ENCODE measurements at regions not wholly inside any gene's neighbourhood (a gene's known extent, or its start where the extent isn't known, plus 50 kb on each side); places are given as distances from the start of the nearest gene placed in this dataset.
"Not testable (repeated sequence)": the region's sequence is repeated elsewhere in the genome, so short reads cannot be mapped to it uniquely, and the experiment has no call there.

GRCh38 chr10:8149991-8150390, 95.5 kb downstream of the GATA3 start:
- Histone ChIP-seq H3K4me3 (ENCODE audit: low read depth in 1 of 5, low read length in 5 of 5) (no peak overlapping the region), H3K4me1 (ENCODE audit: control insufficient read depth in 5 of 5, insufficient read depth in 5 of 5, low read length in 5 of 5) (no peaks in the 10 kb centered on the region), H3K27ac (ENCODE audit: low read depth, low read length) (no peak overlapping the region), H3K36me3 (ENCODE audit: control insufficient read depth in 5 of 5, insufficient read depth in 5 of 5, low read length in 5 of 5) (no peaks in the 10 kb centered on the region), H3K27me3 (ENCODE audit: control insufficient read depth in 5 of 5, insufficient read depth in 4 of 5, low read length in 5 of 5) (peaks cover 0 to 4% (median 0%) of the 10 kb centered on the region in 5 donors), H3K9ac (ENCODE audit: low read length in 5 of 5) (no peak overlapping the region), H3K9me3 (ENCODE audit: control insufficient read depth in 5 of 5, low read length in 5 of 5) (no peaks in the 10 kb centered on the region)

GRCh38 chr10:8150401-8150905, 96.0 kb downstream of the GATA3 start:
- no peaks in the 10 kb centered on the region for H3K9me3 ChIP-seq (ENCODE audit: control insufficient read depth in 5 of 5, low read length in 5 of 5)
- H3K36me3 ChIP-seq (ENCODE audit: control insufficient read depth in 5 of 5, insufficient read depth in 5 of 5, low read length in 5 of 5), result no peaks in the 10 kb centered on the region

GRCh38 chr10:8151086-8151485, 96.6 kb downstream of the GATA3 start:
- Histone ChIP-seq H3K27me3 (ENCODE audit: control insufficient read depth in 5 of 5, insufficient read depth in 4 of 5, low read length in 5 of 5) (no peaks in the 10 kb centered on the region), H3K9me3 (ENCODE audit: control insufficient read depth in 5 of 5, low read length in 5 of 5) (no peaks in the 10 kb centered on the region), H3K9ac (ENCODE audit: low read length in 5 of 5) (no peak overlapping the region), H3K27ac (ENCODE audit: low read depth, low read length) (no peak overlapping the region), H3K4me1 (ENCODE audit: control insufficient read depth in 5 of 5, insufficient read depth in 5 of 5, low read length in 5 of 5) (no peaks in the 10 kb centered on the region), H3K4me3 (ENCODE audit: low read depth in 1 of 5, low read length in 5 of 5) (no peak overlapping the region), H3K36me3 (ENCODE audit: control insufficient read depth in 5 of 5, insufficient read depth in 5 of 5, low read length in 5 of 5) (no peaks in the 10 kb centered on the region)

More at GRCh38 chr10:8150401-8150905, 96.0 kb downstream of the GATA3 start:
- Histone ChIP-seq H3K4me3 (ENCODE audit: low read depth in 1 of 5, low read length in 5 of 5) (no peak overlapping the region), H3K27ac (ENCODE audit: low read depth, low read length) (no peak overlapping the region), H3K4me1 (ENCODE audit: control insufficient read depth in 5 of 5, insufficient read depth in 5 of 5, low read length in 5 of 5) (no peaks in the 10 kb centered on the region), H3K9ac (ENCODE audit: low read length in 5 of 5) (no peak overlapping the region), H3K27me3 (ENCODE audit: control insufficient read depth in 5 of 5, insufficient read depth in 4 of 5, low read length in 5 of 5) (peaks cover 0 to 4% (median 0%) of the 10 kb centered on the region in 5 donors)

- Histone ChIP-seq H3K36me3 (ENCODE audit: control insufficient read depth in 5 of 5, insufficient read depth in 5 of 5, low read length in 5 of 5) (no peaks in the 10 kb centered on the region), H3K9ac (ENCODE audit: low read length in 5 of 5) (no peak overlapping the region), H3K4me1 (ENCODE audit: control insufficient read depth in 5 of 5, insufficient read depth in 5 of 5, low read length in 5 of 5) (peaks cover 0 to 9% (median 6%) of the 10 kb centered on the region in 5 donors), H3K27ac (ENCODE audit: low read depth, low read length) (no peak overlapping the region), H3K9me3 (ENCODE audit: control insufficient read depth in 5 of 5, low read length in 5 of 5) (no peaks in the 10 kb centered on the region), H3K27me3 (ENCODE audit: control insufficient read depth in 5 of 5, insufficient read depth in 4 of 5, low read length in 5 of 5) (no peaks in the 10 kb centered on the region), H3K4me3 (ENCODE audit: low read depth in 1 of 5, low read length in 5 of 5) (no peak overlapping the region)
Measured at GRCh38 chr10:8156918-8157317, 102.4 kb downstream of the GATA3 start.

- H3K36me3 ChIP-seq (ENCODE audit: control insufficient read depth in 5 of 5, insufficient read depth in 5 of 5, low read length in 5 of 5), result no peaks in the 10 kb centered on the region
- H3K9ac ChIP-seq (ENCODE audit: low read length in 5 of 5), result no peak overlapping the region
- no peaks in the 10 kb centered on the region for H3K27me3 ChIP-seq (ENCODE audit: control insufficient read depth in 5 of 5, insufficient read depth in 4 of 5, low read length in 5 of 5)
- no peak overlapping the region for H3K27ac ChIP-seq (ENCODE audit: low read depth, low read length)
- H3K4me1 ChIP-seq (ENCODE audit: control insufficient read depth in 5 of 5, insufficient read depth in 5 of 5, low read length in 5 of 5), result peaks cover 0 to 9% (median 6%) of the 10 kb centered on the region in 5 donors
- no peaks in the 10 kb centered on the region for H3K9me3 ChIP-seq (ENCODE audit: control insufficient read depth in 5 of 5, low read length in 5 of 5)
- H3K4me3 ChIP-seq (ENCODE audit: low read depth in 1 of 5, low read length in 5 of 5), result no peak overlapping the region
Measured at GRCh38 chr10:8158193-8159071, 103.9 kb downstream of the GATA3 start.

- H3K27ac ChIP-seq (ENCODE audit: low read depth, low read length), result no peak overlapping the region
- H3K27me3 ChIP-seq (ENCODE audit: control insufficient read depth in 5 of 5, insufficient read depth in 4 of 5, low read length in 5 of 5), result no peaks in the 10 kb centered on the region
- peaks cover 0 to 9% (median 6%) of the 10 kb centered on the region in 5 donors for H3K4me1 ChIP-seq (ENCODE audit: control insufficient read depth in 5 of 5, insufficient read depth in 5 of 5, low read length in 5 of 5)
- no peak overlapping the region for H3K4me3 ChIP-seq (ENCODE audit: low read depth in 1 of 5, low read length in 5 of 5)
- H3K36me3 ChIP-seq (ENCODE audit: control insufficient read depth in 5 of 5, insufficient read depth in 5 of 5, low read length in 5 of 5), result no peaks in the 10 kb centered on the region
- H3K9ac ChIP-seq (ENCODE audit: low read length in 5 of 5), result no peak overlapping the region
- peaks cover 0 to 3% (median 0%) of the 10 kb centered on the region in 5 donors for H3K9me3 ChIP-seq (ENCODE audit: control insufficient read depth in 5 of 5, low read length in 5 of 5)
Measured at GRCh38 chr10:8159341-8160165, 105.1 kb downstream of the GATA3 start.

GRCh38 chr10:8163824-8164223, 109.3 kb downstream of the GATA3 start:
- Histone ChIP-seq H3K36me3 (ENCODE audit: control insufficient read depth in 5 of 5, insufficient read depth in 5 of 5, low read length in 5 of 5) (no peaks in the 10 kb centered on the region), H3K9me3 (ENCODE audit: control insufficient read depth in 5 of 5, low read length in 5 of 5) (peaks cover 6 to 14% (median 8%) of the 10 kb centered on the region in 5 donors), H3K27ac (ENCODE audit: low read depth, low read length) (no peak overlapping the region), H3K9ac (ENCODE audit: low read length in 5 of 5) (no peak overlapping the region), H3K27me3 (ENCODE audit: control insufficient read depth in 5 of 5, insufficient read depth in 4 of 5, low read length in 5 of 5) (no peaks in the 10 kb centered on the region), H3K4me1 (ENCODE audit: control insufficient read depth in 5 of 5, insufficient read depth in 5 of 5, low read length in 5 of 5) (peaks cover 0 to under 1% (median 0%) of the 10 kb centered on the region in 5 donors), H3K4me3 (ENCODE audit: low read depth in 1 of 5, low read length in 5 of 5) (no peak overlapping the region)

GRCh38 chr10:8164640-8165039, 110.2 kb downstream of the GATA3 start:
- not testable (repeated sequence) for H3K36me3 ChIP-seq (ENCODE audit: control insufficient read depth in 5 of 5, insufficient read depth in 5 of 5, low read length in 5 of 5); H3K27ac ChIP-seq (ENCODE audit: low read depth, low read length); H3K4me3 ChIP-seq (ENCODE audit: low read depth in 1 of 5, low read length in 5 of 5); H3K27me3 ChIP-seq (ENCODE audit: control insufficient read depth in 5 of 5, insufficient read depth in 4 of 5, low read length in 5 of 5); H3K4me1 ChIP-seq (ENCODE audit: control insufficient read depth in 5 of 5, insufficient read depth in 5 of 5, low read length in 5 of 5); H3K9ac ChIP-seq (ENCODE audit: low read length in 5 of 5)
- peaks cover 6 to 16% (median 11%) of the 10 kb centered on the region in 5 donors for H3K9me3 ChIP-seq (ENCODE audit: control insufficient read depth in 5 of 5, low read length in 5 of 5)

GRCh38 chr10:8168836-8169235, 114.3 kb downstream of the GATA3 start:
- Histone ChIP-seq H3K9me3 (ENCODE audit: control insufficient read depth in 5 of 5, low read length in 5 of 5) (peaks cover 6 to 20% (median 12%) of the 10 kb centered on the region in 5 donors), H3K9ac (ENCODE audit: low read length in 5 of 5) (no peak overlapping the region), H3K27ac (ENCODE audit: low read depth, low read length) (no peak overlapping the region), H3K4me1 (ENCODE audit: control insufficient read depth in 5 of 5, insufficient read depth in 5 of 5, low read length in 5 of 5) (no peaks in the 10 kb centered on the region), H3K36me3 (ENCODE audit: control insufficient read depth in 5 of 5, insufficient read depth in 5 of 5, low read length in 5 of 5) (no peaks in the 10 kb centered on the region), H3K4me3 (ENCODE audit: low read depth in 1 of 5, low read length in 5 of 5) (no peak overlapping the region), H3K27me3 (ENCODE audit: control insufficient read depth in 5 of 5, insufficient read depth in 4 of 5, low read length in 5 of 5) (peaks cover 0 to 3% (median 0%) of the 10 kb centered on the region in 5 donors)

- H3K27me3 ChIP-seq (ENCODE audit: control insufficient read depth in 5 of 5, insufficient read depth in 4 of 5, low read length in 5 of 5), result peaks cover 0 to 3% (median 0%) of the 10 kb centered on the region in 5 donors
- H3K9me3 ChIP-seq (ENCODE audit: control insufficient read depth in 5 of 5, low read length in 5 of 5), result peaks cover 6 to 20% (median 10%) of the 10 kb centered on the region in 5 donors
- H3K4me1 ChIP-seq (ENCODE audit: control insufficient read depth in 5 of 5, insufficient read depth in 5 of 5, low read length in 5 of 5), result no peaks in the 10 kb centered on the region
- H3K9ac ChIP-seq (ENCODE audit: low read length in 5 of 5), result no peak overlapping the region
- H3K4me3 ChIP-seq (ENCODE audit: low read depth in 1 of 5, low read length in 5 of 5), result no peak overlapping the region
- H3K27ac ChIP-seq (ENCODE audit: low read depth, low read length), result no peak overlapping the region
- H3K36me3 ChIP-seq (ENCODE audit: control insufficient read depth in 5 of 5, insufficient read depth in 5 of 5, low read length in 5 of 5), result no peaks in the 10 kb centered on the region
Measured at GRCh38 chr10:8171008-8171407, 116.5 kb downstream of the GATA3 start.
